ENCODE measurements at regions not wholly inside any gene's neighbourhood (a gene's known extent, or its start where the extent isn't known, plus 50 kb on each side); places are given as distances from the start of the nearest gene placed in this dataset.

GRCh38 chr1:191641420-191642260 lies 516.6 kb upstream of the RGS18 start:
- DNase-seq = no peak
- H3K27me3 ChIP-seq (replicated peaks in 2 of 5; ENCODE audit: control insufficient read depth in 4 of 5, insufficient read depth in 5 of 5, low read length in 4 of 5) = no peaks in the 10 kb centered on the region
- CTCF ChIA-PET = no interaction called here
- H3K4me1 ChIP-seq (ENCODE audit: control extremely low read depth in 1 of 4, control insufficient read depth in 4 of 4, insufficient read depth in 4 of 4, low read length in 3 of 4) = no peaks in the 10 kb centered on the region
- POLR2A ChIA-PET = no interaction called here
- 100% methylated on average over 2 of the region's 9 CpGs for WGBS (ENCODE audit: insufficient coverage)
- no peak overlapping the region for H3K27ac ChIP-seq (ENCODE audit: insufficient read depth in 1 of 2, low read depth in 1 of 2, low read length in 2 of 2, poor library complexity in 1 of 2, severe bottlenecking in 2 of 2)
- no peaks in the 10 kb centered on the region for H3K9me3 ChIP-seq (ENCODE audit: control extremely low read depth in 1 of 5, control insufficient read depth in 4 of 5, insufficient read depth in 2 of 5, low read depth in 1 of 5, low read length in 4 of 5)
- H3K36me3 ChIP-seq (ENCODE audit: control insufficient read depth in 4 of 4, insufficient read depth in 4 of 4, low read length in 3 of 4) = no peaks in the 10 kb centered on the region
- no peak overlapping the region for H3K4me3 ChIP-seq (ENCODE audit: control insufficient read depth in 1 of 7, extremely low read depth in 1 of 7, insufficient read depth in 4 of 7, low read depth in 2 of 7, low read length in 6 of 7)

GRCh38 chr1:191643060-191643459 lies 515.2 kb upstream of the RGS18 start:
- Histone ChIP-seq H3K4me3 (ENCODE audit: control insufficient read depth in 1 of 7, extremely low read depth in 1 of 7, insufficient read depth in 4 of 7, low read depth in 2 of 7, low read length in 6 of 7) (no peak overlapping the region), H3K27me3 (replicated peaks in 2 of 5; ENCODE audit: control insufficient read depth in 4 of 5, insufficient read depth in 5 of 5, low read length in 4 of 5) (no peaks in the 10 kb centered on the region), H3K4me1 (ENCODE audit: control extremely low read depth in 1 of 4, control insufficient read depth in 4 of 4, insufficient read depth in 4 of 4, low read length in 3 of 4) (no peaks in the 10 kb centered on the region), H3K9me3 (ENCODE audit: control extremely low read depth in 1 of 5, control insufficient read depth in 4 of 5, insufficient read depth in 2 of 5, low read depth in 1 of 5, low read length in 4 of 5) (no peaks in the 10 kb centered on the region), H3K36me3 (ENCODE audit: control insufficient read depth in 4 of 4, insufficient read depth in 4 of 4, low read length in 3 of 4) (no peaks in the 10 kb centered on the region), H3K27ac (ENCODE audit: insufficient read depth in 1 of 2, low read depth in 1 of 2, low read length in 2 of 2, poor library complexity in 1 of 2, severe bottlenecking in 2 of 2) (no peak overlapping the region)
- no peak for DNase-seq
- WGBS (ENCODE audit: insufficient coverage) = no CpG with 5 or more reads among the region's 1 CpG
- POLR2A ChIA-PET = no interaction called here
- CTCF ChIA-PET = no interaction called here

- CTCF ChIA-PET = no interaction called here
- POLR2A ChIA-PET = no interaction called here
- WGBS (ENCODE audit: insufficient coverage) = no CpG with 5 or more reads among the region's 2 CpGs
These were observed 509.3 kb upstream of the RGS18 start for GRCh38 chr1:191648939-191649338.

GRCh38 chr1:191662051-191662450 lies 496.2 kb upstream of the RGS18 start:
- no peak overlapping the region for H3K4me3 ChIP-seq (ENCODE audit: control insufficient read depth in 1 of 7, extremely low read depth in 1 of 7, insufficient read depth in 4 of 7, low read depth in 2 of 7, low read length in 6 of 7)
- ChIA-PET CTCF (no interaction called here), POLR2A (no interaction called here)
- no CpG with 5 or more reads among the region's 1 CpG for WGBS (ENCODE audit: insufficient coverage)
- no peak overlapping the region for H3K27ac ChIP-seq (ENCODE audit: insufficient read depth in 1 of 2, low read depth in 1 of 2, low read length in 2 of 2, poor library complexity in 1 of 2, severe bottlenecking in 2 of 2)
- H3K36me3 ChIP-seq (ENCODE audit: control insufficient read depth in 4 of 4, insufficient read depth in 4 of 4, low read length in 3 of 4) = no peaks in the 10 kb centered on the region
- no peaks in the 10 kb centered on the region for H3K9me3 ChIP-seq (ENCODE audit: control extremely low read depth in 1 of 5, control insufficient read depth in 4 of 5, insufficient read depth in 2 of 5, low read depth in 1 of 5, low read length in 4 of 5)
- no peaks in the 10 kb centered on the region for H3K4me1 ChIP-seq (ENCODE audit: control extremely low read depth in 1 of 4, control insufficient read depth in 4 of 4, insufficient read depth in 4 of 4, low read length in 3 of 4)
- H3K27me3 ChIP-seq (replicated peaks in 2 of 5; ENCODE audit: control insufficient read depth in 4 of 5, insufficient read depth in 5 of 5, low read length in 4 of 5) = no peaks in the 10 kb centered on the region
- DNase-seq = no peak

More at GRCh38 chr1:191648939-191649338, 509.3 kb upstream of the RGS18 start:
- no peaks in the 10 kb centered on the region for H3K36me3 ChIP-seq (ENCODE audit: control insufficient read depth in 4 of 4, insufficient read depth in 4 of 4, low read length in 3 of 4)
- H3K4me1 ChIP-seq (ENCODE audit: control extremely low read depth in 1 of 4, control insufficient read depth in 4 of 4, insufficient read depth in 4 of 4, low read length in 3 of 4) = no peaks in the 10 kb centered on the region
- no peaks in the 10 kb centered on the region for H3K9me3 ChIP-seq (ENCODE audit: control extremely low read depth in 1 of 5, control insufficient read depth in 4 of 5, insufficient read depth in 2 of 5, low read depth in 1 of 5, low read length in 4 of 5)
- no peak for DNase-seq
- no peak overlapping the region for H3K4me3 ChIP-seq (ENCODE audit: control insufficient read depth in 1 of 7, extremely low read depth in 1 of 7, insufficient read depth in 4 of 7, low read depth in 2 of 7, low read length in 6 of 7)
- H3K27me3 ChIP-seq (replicated peaks in 2 of 5; ENCODE audit: control insufficient read depth in 4 of 5, insufficient read depth in 5 of 5, low read length in 4 of 5) = no peaks in the 10 kb centered on the region
- no peak overlapping the region for H3K27ac ChIP-seq (ENCODE audit: insufficient read depth in 1 of 2, low read depth in 1 of 2, low read length in 2 of 2, poor library complexity in 1 of 2, severe bottlenecking in 2 of 2)

- no peaks in the 10 kb centered on the region for H3K27me3 ChIP-seq (replicated peaks in 2 of 5; ENCODE audit: control insufficient read depth in 4 of 5, insufficient read depth in 5 of 5, low read length in 4 of 5)
- H3K36me3 ChIP-seq (ENCODE audit: control insufficient read depth in 4 of 4, insufficient read depth in 4 of 4, low read length in 3 of 4) = no peaks in the 10 kb centered on the region
- no peaks in the 10 kb centered on the region for H3K4me1 ChIP-seq (ENCODE audit: control extremely low read depth in 1 of 4, control insufficient read depth in 4 of 4, insufficient read depth in 4 of 4, low read length in 3 of 4)
- H3K27ac ChIP-seq (ENCODE audit: insufficient read depth in 1 of 2, low read depth in 1 of 2, low read length in 2 of 2, poor library complexity in 1 of 2, severe bottlenecking in 2 of 2) = no peak overlapping the region
- no peak overlapping the region for H3K4me3 ChIP-seq (ENCODE audit: control insufficient read depth in 1 of 7, extremely low read depth in 1 of 7, insufficient read depth in 4 of 7, low read depth in 2 of 7, low read length in 6 of 7)
- H3K9me3 ChIP-seq (ENCODE audit: control extremely low read depth in 1 of 5, control insufficient read depth in 4 of 5, insufficient read depth in 2 of 5, low read depth in 1 of 5, low read length in 4 of 5) = no peaks in the 10 kb centered on the region
- ChIA-PET CTCF (no interaction called here), POLR2A (no interaction called here)
- peak in 1 of 3 donors; percentile 5 for DNase-seq
- no CpG with 5 or more reads among the region's 1 CpG for WGBS (ENCODE audit: insufficient coverage)
These were observed 495.5 kb upstream of the RGS18 start for GRCh38 chr1:191662746-191663145.

GRCh38 chr1:191668525-191668924 lies 489.7 kb upstream of the RGS18 start:
- Histone ChIP-seq H3K9me3 (ENCODE audit: control extremely low read depth in 1 of 5, control insufficient read depth in 4 of 5, insufficient read depth in 2 of 5, low read depth in 1 of 5, low read length in 4 of 5) (no peaks in the 10 kb centered on the region), H3K4me1 (ENCODE audit: control extremely low read depth in 1 of 4, control insufficient read depth in 4 of 4, insufficient read depth in 4 of 4, low read length in 3 of 4) (no peaks in the 10 kb centered on the region), H3K27me3 (replicated peaks in 2 of 5; ENCODE audit: control insufficient read depth in 4 of 5, insufficient read depth in 5 of 5, low read length in 4 of 5) (no peaks in the 10 kb centered on the region), H3K4me3 (ENCODE audit: control insufficient read depth in 1 of 7, extremely low read depth in 1 of 7, insufficient read depth in 4 of 7, low read depth in 2 of 7, low read length in 6 of 7) (no peak overlapping the region), H3K36me3 (ENCODE audit: control insufficient read depth in 4 of 4, insufficient read depth in 4 of 4, low read length in 3 of 4) (no peaks in the 10 kb centered on the region), H3K27ac (ENCODE audit: insufficient read depth in 1 of 2, low read depth in 1 of 2, low read length in 2 of 2, poor library complexity in 1 of 2, severe bottlenecking in 2 of 2) (no peak overlapping the region)
- no peak for DNase-seq
- POLR2A ChIA-PET = no interaction called here
- WGBS (ENCODE audit: insufficient coverage) = 100% methylated on average over 3 of the region's 5 CpGs
- CTCF ChIA-PET = no interaction called here

- CTCF ChIA-PET = interaction anchor here (1.0 kb wide), 1 partner anchor 28 kb away, joined by 3 read pairs; no protein-coding TSS in a partner anchor
- Histone ChIP-seq H3K27ac (ENCODE audit: insufficient read depth in 1 of 2, low read depth in 1 of 2, low read length in 2 of 2, poor library complexity in 1 of 2, severe bottlenecking in 2 of 2) (no peak overlapping the region), H3K4me3 (ENCODE audit: control insufficient read depth in 1 of 7, extremely low read depth in 1 of 7, insufficient read depth in 4 of 7, low read depth in 2 of 7, low read length in 6 of 7) (no peak overlapping the region), H3K36me3 (ENCODE audit: control insufficient read depth in 4 of 4, insufficient read depth in 4 of 4, low read length in 3 of 4) (no peaks in the 10 kb centered on the region), H3K27me3 (replicated peaks in 2 of 5; ENCODE audit: control insufficient read depth in 4 of 5, insufficient read depth in 5 of 5, low read length in 4 of 5) (no peaks in the 10 kb centered on the region), H3K9me3 (ENCODE audit: control extremely low read depth in 1 of 5, control insufficient read depth in 4 of 5, insufficient read depth in 2 of 5, low read depth in 1 of 5, low read length in 4 of 5) (no peaks in the 10 kb centered on the region), H3K4me1 (ENCODE audit: control extremely low read depth in 1 of 4, control insufficient read depth in 4 of 4, insufficient read depth in 4 of 4, low read length in 3 of 4) (no peaks in the 10 kb centered on the region)
- POLR2A ChIA-PET = no interaction called here
- no peak for DNase-seq
- no CpG with 5 or more reads among the region's 2 CpGs for WGBS (ENCODE audit: insufficient coverage)
These were observed 488.6 kb upstream of the RGS18 start for GRCh38 chr1:191669629-191670028.
